ENCODE measurements at regions not wholly inside any gene's neighbourhood (a gene's known extent, or its start where the extent isn't known, plus 50 kb on each side); places are given as distances from the start of the nearest gene placed in this dataset.

GRCh38 chrX:103442536-103442901 lies 66.2 kb downstream of the BEX3 start:
- TF ChIP-seq, protein P1, sequence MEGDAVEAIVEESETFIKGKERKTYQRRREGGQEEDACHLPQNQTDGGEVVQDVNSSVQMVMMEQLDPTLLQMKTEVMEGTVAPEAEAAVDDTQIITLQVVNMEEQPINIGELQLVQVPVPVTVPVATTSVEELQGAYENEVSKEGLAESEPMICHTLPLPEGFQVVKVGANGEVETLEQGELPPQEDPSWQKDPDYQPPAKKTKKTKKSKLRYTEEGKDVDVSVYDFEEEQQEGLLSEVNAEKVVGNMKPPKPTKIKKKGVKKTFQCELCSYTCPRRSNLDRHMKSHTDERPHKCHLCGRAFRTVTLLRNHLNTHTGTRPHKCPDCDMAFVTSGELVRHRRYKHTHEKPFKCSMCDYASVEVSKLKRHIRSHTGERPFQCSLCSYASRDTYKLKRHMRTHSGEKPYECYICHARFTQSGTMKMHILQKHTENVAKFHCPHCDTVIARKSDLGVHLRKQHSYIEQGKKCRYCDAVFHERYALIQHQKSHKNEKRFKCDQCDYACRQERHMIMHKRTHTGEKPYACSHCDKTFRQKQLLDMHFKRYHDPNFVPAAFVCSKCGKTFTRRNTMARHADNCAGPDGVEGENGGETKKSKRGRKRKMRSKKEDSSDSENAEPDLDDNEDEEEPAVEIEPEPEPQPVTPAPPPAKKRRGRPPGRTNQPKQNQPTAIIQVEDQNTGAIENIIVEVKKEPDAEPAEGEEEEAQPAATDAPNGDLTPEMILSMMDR (IDR thresholded peaks at IDR 0.05; ENCODE audit: insufficient read depth, low read length) = no peak
- peak; percentile 80 for DNase-seq (ENCODE audit: low read depth)
- no peak overlapping the region for H3K4me3 ChIP-seq (ENCODE audit: low read depth, low read length)

- peak; percentile 38 for DNase-seq (ENCODE audit: low read depth)
- H3K4me3 ChIP-seq (ENCODE audit: low read depth, low read length) = no peak overlapping the region
- TF ChIP-seq, protein P1 (IDR thresholded peaks at IDR 0.05; ENCODE audit: insufficient read depth, low read length) = no peak
Measured at GRCh38 chrX:103446665-103447302, 70.4 kb downstream of the BEX3 start.
